ENCODE measurements at regions not wholly inside any gene's neighbourhood (a gene's known extent, or its start where the extent isn't known, plus 50 kb on each side); places are given as distances from the start of the nearest gene placed in this dataset.

GRCh38 chr18:45232061-45232460 lies 383.2 kb upstream of the SLC14A2 start:
- no peak for TF ChIP-seq CTCF (IDR thresholded peaks at IDR 0.05; ENCODE audit: low read length, missing control alignments)
- H3K4me3 ChIP-seq (replicated peaks; ENCODE audit: low read depth, low read length), result no peak overlapping the region
- DNase-seq (ENCODE audit: low read depth), result no peak

- TF ChIP-seq CTCF (IDR thresholded peaks at IDR 0.05; ENCODE audit: low read length, missing control alignments), result no peak
- no peak for DNase-seq (ENCODE audit: low read depth)
- H3K4me3 ChIP-seq (replicated peaks; ENCODE audit: low read depth, low read length), result no peak overlapping the region
These were observed 378.6 kb upstream of the SLC14A2 start for GRCh38 chr18:45236676-45237075.

GRCh38 chr18:45237343-45238098 lies 377.8 kb upstream of the SLC14A2 start:
- no peak overlapping the region for H3K4me3 ChIP-seq (replicated peaks; ENCODE audit: low read depth, low read length)
- no peak for TF ChIP-seq CTCF (IDR thresholded peaks at IDR 0.05; ENCODE audit: low read length, missing control alignments)
- DNase-seq (ENCODE audit: low read depth), result no peak

GRCh38 chr18:45241271-45241670 lies 374.0 kb upstream of the SLC14A2 start:
- DNase-seq (ENCODE audit: low read depth), result no peak
- no peak for TF ChIP-seq CTCF (IDR thresholded peaks at IDR 0.05; ENCODE audit: low read length, missing control alignments)
- no peak overlapping the region for H3K4me3 ChIP-seq (replicated peaks; ENCODE audit: low read depth, low read length)

GRCh38 chr18:45241982-45242565 lies 373.2 kb upstream of the SLC14A2 start:
- no peak for TF ChIP-seq CTCF (IDR thresholded peaks at IDR 0.05; ENCODE audit: low read length, missing control alignments)
- no peak for DNase-seq (ENCODE audit: low read depth)
- no peak overlapping the region for H3K4me3 ChIP-seq (replicated peaks; ENCODE audit: low read depth, low read length)

GRCh38 chr18:45243340-45244110 lies 371.8 kb upstream of the SLC14A2 start:
- no peak for TF ChIP-seq CTCF (IDR thresholded peaks at IDR 0.05; ENCODE audit: low read length, missing control alignments)
- DNase-seq (ENCODE audit: low read depth), result no peak
- no peak overlapping the region for H3K4me3 ChIP-seq (replicated peaks; ENCODE audit: low read depth, low read length)
